GM23248 (cell line): ENCODE measurements at regions not wholly inside any gene's neighbourhood (a gene's known extent, or its start where the extent isn't known, plus 50 kb on each side); places are given as distances from the start of the nearest gene placed in this dataset.

Experiments used
- EZH2 ChIP-seq: fragments of 200-600 bp; sonication (generic); IDR thresholded peaks from 2 replicates; pipeline ENCODE4 v1.6.1; 2018; ENCODE audit warnings: antibody characterized with exemption, mild to moderate bottlenecking; ENCODE audit not compliant: insufficient read depth, poor library complexity, severe bottlenecking
- EZH2phosphoT487 ChIP-seq: fragments of 200-600 bp; sonication (generic); IDR thresholded peaks from 2 replicates; pipeline ENCODE4 v1.6.1; 2018; ENCODE audit warnings: antibody characterized with exemption, moderate library complexity, mild to moderate bottlenecking, low read depth; ENCODE audit not compliant: insufficient read depth

DNA sequence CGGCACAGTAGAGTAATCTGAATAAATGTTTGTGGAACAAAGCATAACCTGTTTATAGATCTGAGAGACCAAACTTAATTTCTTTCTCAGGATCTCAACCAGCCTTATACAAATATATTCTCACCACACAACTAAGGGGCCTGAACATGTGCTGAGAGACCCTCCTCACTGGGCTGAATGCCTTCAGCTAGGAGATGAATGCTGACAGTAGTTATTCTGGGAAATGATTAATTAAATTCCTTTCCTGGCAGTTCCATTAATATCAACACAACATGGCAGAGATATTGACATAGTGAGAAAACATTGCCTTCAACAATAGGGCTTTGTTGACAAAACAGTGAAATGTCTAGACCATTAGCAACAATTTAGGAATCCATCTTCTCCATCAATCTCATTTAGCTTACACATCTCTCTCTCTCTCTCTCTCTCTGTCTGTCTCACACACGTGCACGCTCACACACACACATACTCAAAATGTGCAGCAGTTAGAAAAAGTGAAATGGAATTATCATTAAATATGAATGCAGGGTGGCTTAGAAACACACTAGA lies 780.8 kb upstream of the CDH8 start:
- TF ChIP-seq EZH2, result no peak
- no peak for TF ChIP-seq EZH2phosphoT487
